ENCODE measurements at regions not wholly inside any gene's neighbourhood (a gene's known extent, or its start where the extent isn't known, plus 50 kb on each side); places are given as distances from the start of the nearest gene placed in this dataset.

GRCh38 chr2:51409920-51410319 lies 378.0 kb upstream of the NRXN1 start:
- Mint-ChIP-seq H3K4me1 (no peaks in the 10 kb centered on the region), H3K4me3 (no peak overlapping the region), H3K27me3 (ENCODE audit: low read depth, poor library complexity) (no peaks in the 10 kb centered on the region), H3K36me3 (ENCODE audit: low read depth) (no peaks in the 10 kb centered on the region), H3K27ac (peak overlapping the region; percentile 62), H3K9me3 (no peaks in the 10 kb centered on the region)
- no peak for TF ChIP-seq CTCF (IDR thresholded peaks at IDR 0.05)
- DNase-seq, result no peak

GRCh38 chr2:51404226-51404625 lies 372.3 kb upstream of the NRXN1 start:
- DNase-seq, result no peak

GRCh38 chr2:51401546-51401945 lies 369.6 kb upstream of the NRXN1 start:
- no peaks in the 10 kb centered on the region for H3K36me3 Mint-ChIP-seq (ENCODE audit: low read depth)

More at GRCh38 chr2:51404226-51404625, 372.3 kb upstream of the NRXN1 start:
- peaks cover 8% of the 10 kb centered on the region for H3K4me1 Mint-ChIP-seq
- H3K9me3 Mint-ChIP-seq, result no peaks in the 10 kb centered on the region
- H3K27ac Mint-ChIP-seq, result no peak overlapping the region
- no peaks in the 10 kb centered on the region for H3K36me3 Mint-ChIP-seq (ENCODE audit: low read depth)
- no peaks in the 10 kb centered on the region for H3K27me3 Mint-ChIP-seq (ENCODE audit: low read depth, poor library complexity)
- H3K4me3 Mint-ChIP-seq, result no peak overlapping the region
- no peak for TF ChIP-seq CTCF (IDR thresholded peaks at IDR 0.05)

GRCh38 chr2:51387235-51387634 lies 355.3 kb upstream of the NRXN1 start:
- DNase-seq, result no peak
- no peaks in the 10 kb centered on the region for H3K27me3 Mint-ChIP-seq (ENCODE audit: low read depth, poor library complexity)
- no peaks in the 10 kb centered on the region for H3K36me3 Mint-ChIP-seq (ENCODE audit: low read depth)
- no peak overlapping the region for H3K4me3 Mint-ChIP-seq
- H3K27ac Mint-ChIP-seq, result no peak overlapping the region
- TF ChIP-seq CTCF (IDR thresholded peaks at IDR 0.05), result no peak
- H3K4me1 Mint-ChIP-seq, result no peaks in the 10 kb centered on the region
- H3K9me3 Mint-ChIP-seq, result no peaks in the 10 kb centered on the region

More at GRCh38 chr2:51401546-51401945, 369.6 kb upstream of the NRXN1 start:
- TF ChIP-seq CTCF (IDR thresholded peaks at IDR 0.05), result no peak
- H3K4me3 Mint-ChIP-seq, result no peak overlapping the region
- H3K9me3 Mint-ChIP-seq, result no peaks in the 10 kb centered on the region
- H3K27me3 Mint-ChIP-seq (ENCODE audit: low read depth, poor library complexity), result no peaks in the 10 kb centered on the region
- no peak for DNase-seq
- H3K4me1 Mint-ChIP-seq, result peaks cover 8% of the 10 kb centered on the region
- H3K27ac Mint-ChIP-seq, result no peak overlapping the region

GRCh38 chr2:51379997-51380396 lies 348.1 kb upstream of the NRXN1 start:
- H3K4me3 Mint-ChIP-seq, result no peak overlapping the region

More at GRCh38 chr2:51379997-51380396, 348.1 kb upstream of the NRXN1 start:
- H3K4me1 Mint-ChIP-seq, result no peaks in the 10 kb centered on the region
- H3K27ac Mint-ChIP-seq, result no peak overlapping the region
- no peaks in the 10 kb centered on the region for H3K36me3 Mint-ChIP-seq (ENCODE audit: low read depth)
- no peak for DNase-seq
- peaks cover 12% of the 10 kb centered on the region for H3K9me3 Mint-ChIP-seq
- no peaks in the 10 kb centered on the region for H3K27me3 Mint-ChIP-seq (ENCODE audit: low read depth, poor library complexity)
- no peak for TF ChIP-seq CTCF (IDR thresholded peaks at IDR 0.05)
